ENCODE measurements at regions not wholly inside any gene's neighbourhood (a gene's known extent, or its start where the extent isn't known, plus 50 kb on each side); places are given as distances from the start of the nearest gene placed in this dataset.

DNA sequence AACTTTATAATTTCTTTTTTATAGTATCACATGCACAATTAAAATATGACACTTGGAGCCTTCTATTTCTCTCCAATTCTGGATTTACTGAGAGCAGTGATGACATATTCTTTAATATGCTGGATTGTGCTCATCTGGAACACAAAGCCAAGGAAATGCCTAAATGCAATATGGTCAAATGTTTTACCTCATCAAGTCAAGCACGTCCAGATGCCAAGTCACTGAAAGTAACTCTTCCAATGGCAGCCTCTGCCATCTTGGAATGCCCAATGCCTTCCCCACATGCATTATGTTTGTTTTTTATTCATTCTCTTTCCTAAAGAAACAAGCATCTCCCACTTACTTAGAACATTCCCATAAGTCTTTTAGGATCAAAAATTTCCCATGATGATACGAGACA lies 189.8 kb downstream of the TMX3 start:
- no peak for DNase-seq (ENCODE audit: low spot score)

DNA sequence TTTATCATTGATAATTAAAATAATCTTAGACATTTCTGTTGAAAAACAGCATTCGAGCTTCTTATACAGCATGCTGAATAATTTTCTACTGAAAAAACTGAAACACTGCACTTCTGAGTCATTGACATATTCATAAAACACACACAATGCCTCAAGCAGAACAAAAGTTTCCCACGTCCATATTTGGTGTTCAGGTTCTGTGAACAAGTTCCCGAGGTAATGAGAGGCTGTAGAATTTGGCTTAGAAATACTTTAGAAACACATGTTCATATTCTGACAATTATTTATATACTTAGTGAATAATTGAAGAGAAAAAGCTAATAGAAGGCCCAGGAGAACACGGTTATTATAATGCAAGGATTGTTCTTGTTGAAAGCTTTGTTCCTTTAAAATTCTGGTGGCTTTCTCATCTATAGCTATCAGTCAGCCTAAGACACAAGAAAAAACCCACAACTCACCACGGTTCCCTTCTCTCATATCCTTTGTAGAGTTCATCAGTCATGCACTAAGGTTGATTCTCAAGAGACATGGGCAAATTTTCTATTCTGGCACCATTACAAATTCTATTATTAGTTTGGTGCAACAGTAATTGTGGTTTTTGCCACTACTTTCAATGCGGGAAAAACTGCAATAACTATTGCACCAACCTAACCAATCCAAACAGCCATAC lies 194.4 kb downstream of the TMX3 start:
- DNase-seq (ENCODE audit: low spot score): no peak

DNA sequence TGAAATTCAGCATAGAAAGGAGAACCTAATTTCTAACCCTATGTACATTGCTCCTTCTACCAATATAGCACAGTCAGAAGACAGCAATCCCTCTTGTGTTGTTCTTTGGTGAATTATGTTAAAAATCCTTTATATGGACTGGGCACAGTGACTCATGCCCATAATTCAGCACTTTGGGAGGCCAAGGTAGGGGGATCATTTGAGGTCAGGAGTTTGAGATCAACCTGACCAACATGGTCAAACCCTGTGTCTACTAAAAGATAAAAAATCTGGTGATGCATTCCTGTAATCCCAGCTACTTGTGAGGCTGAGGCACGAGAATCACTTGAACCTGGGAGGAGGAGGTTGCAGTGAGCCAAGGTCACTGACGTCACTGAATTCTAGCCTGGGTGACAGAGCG lies 195.6 kb downstream of the TMX3 start:
- DNase-seq (ENCODE audit: low spot score): no peak

DNA sequence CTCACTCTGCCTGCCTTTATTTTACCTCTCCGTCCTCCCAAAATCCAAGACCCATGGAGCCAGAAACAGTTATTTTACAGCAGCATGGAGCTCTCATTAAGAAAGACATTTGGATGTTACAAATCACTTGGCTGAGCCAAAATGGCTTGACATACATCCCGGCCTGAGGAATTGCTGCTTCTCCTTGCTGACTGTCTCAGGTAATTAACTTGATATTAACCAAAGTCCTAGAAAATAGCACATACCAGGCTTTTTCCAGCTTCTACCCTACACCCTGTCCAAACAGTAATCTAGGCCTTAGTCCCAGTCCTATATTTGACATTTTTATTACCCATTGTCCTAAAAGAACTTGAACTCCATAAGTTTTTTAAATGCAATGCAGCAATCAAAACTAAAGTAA lies 205.0 kb downstream of the TMX3 start:
- no peak for DNase-seq (ENCODE audit: low spot score)

DNA sequence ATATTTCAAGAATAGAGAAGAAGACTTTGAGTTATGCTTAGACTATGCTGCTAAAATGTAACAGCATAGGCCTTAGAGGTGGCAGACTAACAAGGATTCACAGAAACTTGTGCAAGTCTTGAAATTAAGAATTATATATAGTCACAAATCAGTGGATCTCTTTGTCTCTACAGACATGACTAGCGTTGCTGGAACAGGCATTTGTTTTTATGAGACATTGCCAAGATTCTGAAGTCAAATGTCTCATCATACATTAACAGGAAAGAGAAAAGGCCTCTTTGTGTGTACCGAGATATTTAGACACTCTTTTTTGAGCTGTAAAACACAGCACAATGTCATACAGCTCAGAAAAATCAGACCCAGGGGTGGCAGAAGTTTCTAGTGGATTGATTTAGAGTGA lies 207.1 kb downstream of the TMX3 start:
- no peak for DNase-seq (ENCODE audit: low spot score)

DNA sequence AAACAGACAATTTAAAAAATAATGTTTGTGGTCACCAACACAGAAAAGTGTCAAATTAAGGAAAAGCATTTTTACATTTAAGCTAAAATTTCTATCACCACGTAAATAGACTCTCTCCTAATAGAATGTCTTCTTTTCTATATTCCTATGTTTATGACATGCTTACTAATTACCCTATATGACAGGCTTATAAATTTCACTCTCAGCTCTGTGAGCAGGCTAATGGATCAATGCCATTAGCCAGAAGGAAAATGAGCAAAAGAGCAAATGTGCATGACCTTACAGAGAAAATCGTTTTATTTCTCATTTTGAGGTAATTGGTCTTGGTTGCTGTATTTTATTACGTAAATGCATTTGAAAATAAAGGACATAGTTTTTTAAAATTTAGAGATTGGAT lies 209.7 kb downstream of the TMX3 start:
- DNase-seq (ENCODE audit: low spot score): no peak

DNA sequence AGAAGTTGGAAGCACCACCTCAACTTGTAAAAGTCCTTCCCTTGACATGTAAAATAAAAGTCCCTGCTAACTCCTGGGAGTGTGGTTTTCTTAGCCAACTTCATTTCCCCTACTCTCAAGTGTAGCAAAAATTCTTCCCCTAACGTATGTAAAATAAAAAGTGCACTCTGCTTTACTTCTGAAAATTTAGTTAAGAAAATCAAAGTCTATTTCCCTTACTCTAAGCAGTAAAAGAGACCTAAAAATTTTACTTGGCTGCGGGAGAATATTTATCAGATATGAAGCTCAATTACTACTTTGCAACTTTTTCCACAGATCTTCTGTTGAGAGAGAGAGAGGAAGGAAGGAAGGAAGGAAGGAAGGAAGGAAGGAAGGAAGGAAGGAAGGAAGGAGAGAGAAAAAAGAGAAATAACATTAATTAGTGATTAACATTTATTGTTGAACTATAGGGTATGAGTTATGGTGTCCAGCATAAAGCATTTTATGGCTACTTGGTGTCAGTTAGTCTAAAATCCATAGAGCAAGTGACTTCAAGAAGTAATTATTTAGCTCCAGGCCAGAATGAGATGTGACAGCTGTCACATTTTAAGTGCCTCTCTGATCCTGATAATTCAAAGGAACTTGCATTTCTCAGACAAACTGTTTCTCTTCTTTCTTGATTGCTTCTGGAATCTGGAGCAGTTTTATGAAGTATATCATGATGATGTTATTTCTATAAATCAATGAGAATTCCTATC lies 210.3 kb downstream of the TMX3 start:
- DNase-seq (ENCODE audit: low spot score): no peak

DNA sequence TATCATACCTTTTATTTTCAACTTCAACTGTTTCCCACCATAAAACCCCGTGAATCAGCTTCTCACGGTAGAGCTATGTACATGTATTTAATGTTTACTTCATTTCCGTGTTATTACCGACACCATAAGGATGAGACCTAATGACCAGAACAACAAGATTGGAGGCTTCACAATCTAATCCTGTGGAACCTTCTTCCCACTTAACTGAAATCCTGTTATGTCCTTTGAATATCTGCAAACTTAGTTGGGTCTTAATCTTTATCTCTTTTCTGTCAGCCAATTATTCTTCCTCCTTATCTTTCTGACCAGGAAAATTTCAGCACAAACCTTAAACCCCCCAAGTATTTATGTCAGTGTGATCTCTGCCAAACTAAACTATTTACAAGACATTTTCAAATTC lies 214.4 kb downstream of the TMX3 start:
- DNase-seq (ENCODE audit: low spot score): no peak

DNA sequence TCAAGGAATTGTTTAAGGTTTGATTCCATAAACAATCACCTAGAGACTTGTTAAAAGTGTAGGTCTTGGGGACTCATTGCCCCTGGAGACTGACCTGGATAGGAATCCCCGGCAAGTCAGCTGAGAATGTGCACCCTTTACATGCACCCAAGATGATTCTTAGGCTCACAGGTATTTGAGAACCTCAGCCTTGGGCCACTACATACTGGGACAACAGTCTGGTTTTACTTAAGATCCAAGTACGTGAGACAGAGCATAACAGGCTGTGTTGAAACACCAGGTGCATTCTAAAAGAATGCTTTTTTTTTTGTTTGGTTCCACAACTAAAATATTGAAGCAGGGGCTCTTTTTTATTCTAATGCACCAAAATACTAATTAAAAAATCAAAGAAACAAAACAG lies 215.8 kb downstream of the TMX3 start:
- no peak for DNase-seq (ENCODE audit: low spot score)

DNA sequence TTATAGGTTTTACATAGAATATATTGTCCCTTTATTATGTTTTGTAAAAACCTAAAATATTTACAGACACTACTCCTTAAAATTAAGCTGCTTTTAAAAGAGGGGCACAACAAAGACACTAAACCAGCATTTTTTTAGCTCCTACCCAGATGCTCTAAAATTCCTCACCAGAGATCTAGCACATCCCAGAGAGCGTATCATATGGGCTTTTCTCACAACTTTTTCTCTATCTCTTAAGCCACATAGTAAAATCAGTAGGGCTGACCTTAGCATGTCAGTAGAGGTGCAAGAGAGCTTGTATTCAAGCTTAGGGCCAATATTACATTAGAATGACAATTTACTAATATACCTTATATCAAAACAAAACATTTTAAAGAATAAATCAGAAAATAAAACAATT lies 216.3 kb downstream of the TMX3 start:
- DNase-seq (ENCODE audit: low spot score): no peak

DNA sequence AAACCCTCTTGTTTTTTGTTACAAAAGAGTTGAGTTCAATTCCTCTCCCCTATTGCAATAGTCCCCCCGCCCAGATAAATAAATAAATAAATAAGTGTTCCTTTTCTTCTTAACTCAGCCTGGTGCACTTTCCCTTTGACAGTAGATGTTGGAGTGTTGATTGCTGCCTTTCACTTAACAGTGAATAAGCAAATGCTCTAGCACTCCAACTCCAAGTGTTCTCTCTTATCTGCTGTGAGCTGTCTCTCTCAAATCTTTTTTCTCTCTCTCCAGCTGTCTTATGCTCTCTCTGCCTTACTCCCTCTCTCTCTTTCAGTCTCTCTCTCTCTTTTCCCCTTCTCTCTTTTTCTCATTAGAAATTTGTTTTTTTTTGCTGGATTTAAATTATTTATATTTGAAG lies 216.7 kb downstream of the TMX3 start:
- DNase-seq (ENCODE audit: low spot score): no peak

DNA sequence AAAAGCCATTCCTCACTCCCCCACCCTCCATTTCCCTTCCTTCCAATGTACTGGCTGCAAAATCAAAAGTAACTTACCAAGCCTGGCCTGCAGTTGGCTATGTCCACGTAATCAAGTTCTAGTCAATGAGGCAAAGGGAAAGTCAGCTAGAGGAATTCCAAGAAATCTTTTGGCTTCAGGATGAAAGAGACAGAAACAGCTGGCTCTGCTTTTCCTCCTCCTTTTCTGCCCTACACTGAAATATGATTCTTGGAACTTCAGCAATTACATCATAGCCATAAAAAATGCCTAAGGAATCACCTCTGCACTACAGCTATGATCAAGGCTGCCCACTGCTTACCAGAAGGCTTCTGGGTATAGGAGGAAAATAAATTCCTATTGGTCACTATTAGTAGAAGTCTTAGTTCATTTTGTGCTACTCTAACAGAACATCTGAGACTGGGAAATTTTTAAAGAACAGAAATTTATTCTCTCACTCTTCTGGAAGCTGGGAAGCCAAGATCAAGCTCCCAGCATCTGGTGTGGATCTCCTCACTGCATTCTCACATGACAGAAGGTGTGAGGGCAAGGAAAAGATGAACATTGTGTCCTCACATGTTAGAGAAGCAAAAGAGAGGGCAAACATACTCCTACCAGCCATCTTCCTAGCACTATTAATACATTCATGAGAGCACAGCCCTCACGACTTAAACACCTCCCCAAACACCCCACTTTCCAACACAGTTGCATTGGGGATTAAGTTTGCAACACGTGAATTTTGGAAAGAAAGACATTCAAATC lies 219.9 kb downstream of the TMX3 start:
- DNase-seq (ENCODE audit: low spot score): no peak

DNA sequence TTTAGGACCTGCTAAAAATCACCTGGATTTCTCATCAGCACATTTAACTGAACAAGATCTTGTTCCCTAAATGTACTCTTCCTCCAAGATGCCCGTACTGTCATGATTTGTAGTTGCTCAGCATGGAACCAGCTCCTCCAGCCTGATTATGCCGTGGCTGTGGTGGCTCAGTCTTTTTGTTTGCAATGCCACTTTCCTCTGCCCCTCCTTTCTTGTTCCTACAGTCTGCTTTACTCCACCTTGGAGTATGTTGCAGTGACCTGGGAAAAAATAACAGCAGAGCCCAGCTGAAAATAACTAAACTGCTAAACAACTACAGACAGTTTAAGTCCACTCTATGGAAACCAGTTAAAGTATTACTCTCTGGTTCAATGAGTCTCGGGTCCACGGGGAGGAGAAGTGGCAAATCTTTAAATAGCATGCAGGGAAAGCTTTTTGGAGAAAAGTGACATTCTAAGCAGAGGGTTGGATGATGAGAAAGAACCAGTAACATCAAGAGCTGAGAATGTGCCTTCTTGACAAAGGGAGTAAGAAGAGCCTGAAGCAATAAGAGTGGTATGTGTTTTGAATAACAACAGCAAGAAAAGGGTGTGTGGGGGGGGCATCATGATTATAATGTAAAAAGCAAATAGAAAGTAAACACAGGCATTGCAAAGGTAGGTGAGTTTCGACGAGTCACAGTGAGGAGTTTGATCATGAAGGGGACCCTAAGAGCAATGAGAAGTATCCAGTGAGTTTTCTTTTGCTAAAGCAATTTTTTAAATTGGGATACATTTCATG lies 225.7 kb downstream of the TMX3 start:
- no peak for DNase-seq (ENCODE audit: low spot score)

DNA sequence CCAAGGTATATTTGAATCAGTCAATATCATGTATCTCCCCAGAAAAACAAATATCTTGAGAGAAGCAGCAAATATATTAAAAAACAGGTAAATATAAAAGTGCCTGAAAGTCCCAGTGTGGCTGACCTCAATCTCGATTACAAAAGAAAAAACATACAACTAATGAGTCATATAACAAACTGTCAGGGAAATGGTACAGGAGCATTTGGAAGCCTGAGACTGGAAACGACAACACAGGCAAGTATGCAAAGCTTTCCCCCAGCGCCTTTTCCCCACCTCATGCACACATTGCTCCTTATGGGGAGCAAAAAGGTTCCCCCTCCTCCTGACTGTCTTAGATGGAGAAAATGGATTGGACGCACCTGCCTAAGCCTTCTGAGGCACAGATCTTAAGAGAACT lies 230.7 kb downstream of the TMX3 start:
- no peak for DNase-seq (ENCODE audit: low spot score)

DNA sequence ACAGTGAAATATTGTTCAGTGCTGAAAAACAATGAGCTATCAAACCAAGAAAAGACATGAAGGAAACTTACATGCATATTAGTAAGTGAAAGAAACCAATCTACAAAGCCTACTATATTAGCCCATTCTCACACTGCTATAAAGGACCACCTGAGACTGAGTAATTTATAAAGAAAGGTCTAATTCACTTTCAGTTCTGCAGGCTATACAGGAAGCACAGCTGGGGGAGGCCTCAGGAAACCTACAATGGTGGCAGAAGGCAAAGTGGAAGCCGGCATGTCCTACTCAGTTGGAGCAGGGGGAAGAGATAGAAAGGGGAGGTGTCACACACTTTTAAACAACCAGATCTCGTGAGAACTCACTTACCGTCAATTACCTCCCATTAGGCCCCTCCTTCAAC lies 232.1 kb downstream of the TMX3 start:
- no peak for DNase-seq (ENCODE audit: low spot score)

DNA sequence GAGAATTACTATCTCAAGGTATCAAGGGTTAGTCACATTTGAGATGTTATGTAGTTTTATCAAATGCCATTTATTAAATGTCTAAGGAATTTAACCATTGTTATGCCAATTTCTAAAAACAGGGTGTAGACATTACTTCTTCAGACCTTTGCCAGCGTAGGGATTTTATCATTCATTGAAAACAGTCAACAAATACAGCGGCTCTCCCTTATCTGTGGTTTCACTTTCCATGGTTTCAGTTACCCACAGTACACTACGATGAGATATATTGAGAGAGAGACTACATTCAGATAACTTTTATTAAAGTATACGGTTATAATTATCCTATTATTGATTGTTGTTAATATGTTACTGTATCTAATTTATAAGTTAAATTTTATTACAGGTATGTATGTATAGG lies 234.7 kb downstream of the TMX3 start:
- DNase-seq (ENCODE audit: low spot score): no peak

DNA sequence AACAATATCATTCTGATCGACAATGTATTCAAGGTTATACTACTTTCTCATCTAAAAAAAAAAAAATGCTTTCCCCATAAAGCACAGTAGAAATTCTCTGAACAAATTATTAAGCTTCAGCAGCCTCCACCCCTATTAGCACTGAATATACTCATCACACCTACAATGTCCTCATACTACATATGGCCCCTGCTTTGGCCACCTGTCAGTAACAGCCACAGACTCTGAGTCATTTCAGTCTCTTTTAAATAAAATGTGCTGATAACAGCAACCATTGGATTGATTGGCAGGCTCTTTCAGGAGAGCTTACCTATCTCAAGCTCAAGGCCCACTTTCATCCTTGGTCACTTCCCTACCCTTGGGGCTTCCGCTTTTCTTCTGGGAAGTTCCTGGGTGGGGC lies 236.7 kb downstream of the TMX3 start:
- no peak for DNase-seq (ENCODE audit: low spot score)

DNA sequence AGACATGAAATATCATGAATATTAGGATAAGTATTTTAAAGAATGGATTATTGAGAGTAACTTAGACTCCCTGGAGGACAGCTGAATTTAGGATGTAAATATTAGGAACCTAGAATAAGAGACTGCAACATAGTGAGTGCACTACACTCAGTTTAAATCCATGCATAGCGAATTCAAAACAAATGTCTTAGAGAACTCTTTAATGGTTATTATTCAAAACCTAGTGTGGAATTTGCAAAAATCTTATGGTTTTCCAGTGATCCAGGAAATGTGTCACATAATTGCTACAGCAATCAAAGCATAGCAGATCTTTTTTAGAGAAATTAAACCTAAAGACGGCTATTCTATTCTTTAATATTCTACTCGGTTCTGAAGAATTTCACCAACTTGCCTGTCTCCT lies 239.0 kb downstream of the TMX3 start:
- no peak for DNase-seq (ENCODE audit: low spot score)

DNA sequence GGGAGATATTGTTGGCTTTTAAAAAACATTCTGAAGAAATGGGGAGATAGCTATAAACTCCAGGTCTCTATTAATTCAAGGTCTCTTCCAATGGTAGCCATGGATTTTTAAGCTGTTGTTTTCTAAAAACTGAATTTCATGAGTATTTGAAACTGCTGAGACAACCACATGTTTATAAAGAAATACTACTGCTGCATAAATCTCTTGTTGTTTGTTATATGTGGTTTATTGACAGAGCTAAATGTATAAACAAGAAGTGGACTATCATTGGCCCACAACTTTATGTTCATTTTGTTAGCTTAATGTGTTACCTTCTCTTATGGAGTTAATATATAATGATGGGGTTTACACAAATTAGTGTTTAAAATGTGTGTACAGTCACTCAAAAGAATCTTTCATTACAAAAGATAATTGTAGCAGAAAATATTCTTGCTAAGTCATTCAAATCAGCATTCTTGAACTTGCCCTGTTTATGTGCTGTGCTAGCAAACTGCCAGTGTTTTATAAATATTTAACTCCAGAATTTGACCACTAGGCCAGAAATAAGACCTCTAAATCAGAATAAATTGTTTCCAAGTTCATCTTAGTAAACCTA lies 242.1 kb downstream of the TMX3 start:
- no peak for DNase-seq (ENCODE audit: low spot score)

DNA sequence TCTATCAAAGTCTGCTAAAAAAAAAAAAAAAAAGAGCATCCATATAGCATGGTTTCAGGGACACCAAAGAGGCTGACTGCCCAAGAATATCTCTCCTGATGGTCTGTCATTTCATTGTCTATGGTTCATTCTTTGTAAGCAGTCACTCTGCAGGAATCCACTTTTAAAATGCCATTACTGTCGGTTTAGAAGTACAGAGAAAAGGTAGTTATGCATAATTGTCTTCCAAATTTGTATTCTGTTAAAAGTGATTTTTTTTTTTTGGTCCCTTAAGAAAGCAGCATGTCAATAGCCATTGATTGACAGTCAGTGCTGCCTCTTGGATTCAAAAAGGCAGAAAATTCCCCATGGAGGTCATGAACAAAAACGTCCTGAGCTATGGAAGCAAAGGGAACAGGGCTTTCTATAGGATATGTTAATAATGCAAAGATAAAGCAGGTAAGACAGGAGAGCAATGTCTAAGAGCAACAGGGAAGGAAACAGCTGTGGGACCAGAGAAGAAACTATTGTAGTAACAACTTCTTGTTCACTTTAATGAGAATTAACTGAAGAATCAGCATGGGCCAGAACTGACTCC lies 245.8 kb downstream of the TMX3 start:
- no peak for DNase-seq (ENCODE audit: low spot score)

DNA sequence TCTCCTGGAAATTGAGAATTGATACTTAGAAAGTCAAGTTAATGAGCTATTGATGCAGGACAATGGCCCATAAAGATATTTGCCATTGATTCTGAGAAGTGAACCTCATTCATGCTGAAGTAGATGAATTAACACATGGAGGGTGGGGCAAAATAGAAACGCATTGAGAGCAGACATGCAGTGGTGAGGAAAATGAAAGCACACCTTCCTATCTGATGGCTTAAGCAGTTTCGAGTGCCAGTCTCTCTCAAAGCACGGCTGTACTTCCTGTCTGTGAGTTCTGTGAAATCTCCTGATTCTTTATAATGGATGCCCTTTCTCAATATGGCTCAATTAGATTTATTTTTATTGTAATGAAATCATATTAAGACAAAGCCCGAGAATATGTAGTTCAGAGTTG lies 247.0 kb downstream of the TMX3 start:
- no peak for DNase-seq (ENCODE audit: low spot score)

DNA sequence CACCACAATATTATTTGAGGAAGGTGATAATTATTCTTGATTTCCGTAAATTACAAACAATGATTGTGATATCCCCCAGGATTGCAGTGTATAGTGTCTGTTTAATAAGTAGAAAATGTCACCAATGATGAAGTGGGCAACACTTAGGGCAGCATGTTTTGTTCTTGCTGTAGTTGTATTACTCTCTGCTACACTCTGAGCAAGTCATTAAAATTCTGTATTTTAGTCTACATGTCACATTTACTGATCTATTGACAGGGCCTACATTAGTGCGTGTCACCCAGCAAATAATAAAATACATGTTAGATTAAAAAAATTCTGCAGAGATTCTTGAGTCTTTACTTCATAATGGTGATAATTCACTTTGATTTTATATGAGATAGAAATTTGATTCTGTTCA lies 247.6 kb downstream of the TMX3 start:
- no peak for DNase-seq (ENCODE audit: low spot score)

All from ureter (tissue), 1 donor.